ENCODE measurements at regions not wholly inside any gene's neighbourhood (a gene's known extent, or its start where the extent isn't known, plus 50 kb on each side); places are given as distances from the start of the nearest gene placed in this dataset.
"Not testable (repeated sequence)": the region's sequence is repeated elsewhere in the genome, so short reads cannot be mapped to it uniquely, and the experiment has no call there.

DNA sequence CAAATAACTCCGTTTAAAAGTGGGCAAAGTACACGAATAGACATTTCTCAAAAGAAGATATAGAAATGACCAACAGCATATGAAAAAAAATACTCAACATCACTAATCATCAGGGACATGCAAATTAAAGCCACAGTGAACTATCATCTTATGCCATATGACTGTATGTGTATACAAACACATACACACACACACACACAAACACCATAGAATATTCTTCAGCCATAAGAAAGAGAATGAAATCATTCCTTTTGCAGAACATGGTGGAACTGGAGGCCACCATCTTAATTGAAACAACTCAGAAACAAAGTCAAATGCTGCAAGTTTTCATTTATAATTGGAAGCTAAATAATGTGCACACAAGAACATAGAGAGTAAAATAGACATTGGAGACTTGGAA lies 1019.4 kb downstream of the KCNMA1 start:
- peaks cover 3% of the 10 kb centered on the region for H3K9me3 ChIP-seq (ENCODE audit: control insufficient read depth, insufficient read depth, low read length)
- no peak for DNase-seq
- no peaks in the 10 kb centered on the region for H3K36me3 ChIP-seq (ENCODE audit: control insufficient read depth, insufficient read depth, low read length)
- Mint-ChIP-seq H3K4me3 (no peak overlapping the region), H3K36me3 (no peaks in the 10 kb centered on the region), H3K27me3 (ENCODE audit: low read depth in 2 of 2) (no peaks in the 10 kb centered on the region), H3K9me3 (peaks cover 5 to 6% of the 10 kb centered on the region in 2 donors), H3K4me1 (no peaks in the 10 kb centered on the region), H3K27ac (no peak overlapping the region)
- H3K4me3 ChIP-seq (ENCODE audit: low read length): no peak overlapping the region
- H3K27me3 ChIP-seq (ENCODE audit: control insufficient read depth, insufficient read depth, low read length): no peaks in the 10 kb centered on the region
- TF ChIP-seq, protein P1, sequence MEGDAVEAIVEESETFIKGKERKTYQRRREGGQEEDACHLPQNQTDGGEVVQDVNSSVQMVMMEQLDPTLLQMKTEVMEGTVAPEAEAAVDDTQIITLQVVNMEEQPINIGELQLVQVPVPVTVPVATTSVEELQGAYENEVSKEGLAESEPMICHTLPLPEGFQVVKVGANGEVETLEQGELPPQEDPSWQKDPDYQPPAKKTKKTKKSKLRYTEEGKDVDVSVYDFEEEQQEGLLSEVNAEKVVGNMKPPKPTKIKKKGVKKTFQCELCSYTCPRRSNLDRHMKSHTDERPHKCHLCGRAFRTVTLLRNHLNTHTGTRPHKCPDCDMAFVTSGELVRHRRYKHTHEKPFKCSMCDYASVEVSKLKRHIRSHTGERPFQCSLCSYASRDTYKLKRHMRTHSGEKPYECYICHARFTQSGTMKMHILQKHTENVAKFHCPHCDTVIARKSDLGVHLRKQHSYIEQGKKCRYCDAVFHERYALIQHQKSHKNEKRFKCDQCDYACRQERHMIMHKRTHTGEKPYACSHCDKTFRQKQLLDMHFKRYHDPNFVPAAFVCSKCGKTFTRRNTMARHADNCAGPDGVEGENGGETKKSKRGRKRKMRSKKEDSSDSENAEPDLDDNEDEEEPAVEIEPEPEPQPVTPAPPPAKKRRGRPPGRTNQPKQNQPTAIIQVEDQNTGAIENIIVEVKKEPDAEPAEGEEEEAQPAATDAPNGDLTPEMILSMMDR (IDR thresholded peaks at IDR 0.05): no peak
- no peak for ATAC-seq
- WGBS (ENCODE audit: insufficient coverage): 100% methylated on average over 2 of the region's 2 CpGs
- H3K27ac ChIP-seq (ENCODE audit: low read length): no peak overlapping the region
- intact Hi-C loops (cut with micrococcal nuclease): no loop called here
- no peaks in the 10 kb centered on the region for H3K4me1 ChIP-seq (ENCODE audit: control insufficient read depth, insufficient read depth, low read length)

DNA sequence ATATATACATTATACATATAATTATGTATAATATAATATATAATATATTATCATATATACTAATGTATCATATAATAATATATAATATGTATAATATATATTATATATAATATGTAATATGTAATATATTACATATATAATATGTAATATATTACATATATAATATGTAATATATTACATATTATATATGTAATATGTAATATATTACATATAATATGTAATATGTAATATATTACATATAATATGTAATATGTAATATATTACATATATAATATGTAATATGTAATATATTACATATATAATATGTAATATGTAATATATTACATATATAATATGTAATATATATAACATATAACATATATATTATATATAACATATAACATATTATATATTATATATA lies 1020.9 kb downstream of the KCNMA1 start:
- H3K27ac ChIP-seq (ENCODE audit: low read length); H3K4me1 Mint-ChIP-seq; H3K4me3 ChIP-seq (ENCODE audit: low read length); H3K9me3 ChIP-seq (ENCODE audit: control insufficient read depth, insufficient read depth, low read length); ATAC-seq; H3K36me3 ChIP-seq (ENCODE audit: control insufficient read depth, insufficient read depth, low read length); H3K4me1 ChIP-seq (ENCODE audit: control insufficient read depth, insufficient read depth, low read length); DNase-seq; H3K27ac Mint-ChIP-seq; intact Hi-C loops (cut with micrococcal nuclease); H3K36me3 Mint-ChIP-seq; H3K27me3 ChIP-seq (ENCODE audit: control insufficient read depth, insufficient read depth, low read length); H3K4me3 Mint-ChIP-seq; H3K9me3 Mint-ChIP-seq; H3K27me3 Mint-ChIP-seq (ENCODE audit: low read depth in 2 of 2): not testable (repeated sequence)

DNA sequence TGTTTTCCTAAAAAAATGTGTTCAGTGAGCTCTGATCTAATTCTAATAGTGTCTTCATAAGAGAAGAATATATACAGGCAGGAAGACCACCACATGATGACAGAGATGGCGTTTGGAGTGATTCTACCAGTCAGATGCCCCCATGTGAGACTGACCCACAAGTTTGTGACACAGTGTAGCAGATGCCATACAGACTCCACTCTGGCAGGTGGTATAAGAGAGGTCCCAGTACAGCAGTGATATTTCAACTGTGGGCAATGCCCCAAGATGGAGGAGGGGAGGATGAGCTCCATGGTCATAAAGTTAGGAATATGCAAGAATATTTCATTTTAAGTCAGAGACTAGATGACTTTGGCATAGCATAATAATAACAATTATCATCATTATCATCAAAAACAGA lies 1022.6 kb downstream of the KCNMA1 start:
- H3K27ac ChIP-seq (ENCODE audit: low read length): no peak overlapping the region
- intact Hi-C loops (cut with micrococcal nuclease): no loop called here
- no peaks in the 10 kb centered on the region for H3K36me3 Mint-ChIP-seq
- TF ChIP-seq, protein P1 (IDR thresholded peaks at IDR 0.05): no peak
- no peak overlapping the region for H3K27ac Mint-ChIP-seq
- H3K36me3 ChIP-seq (ENCODE audit: control insufficient read depth, insufficient read depth, low read length): no peaks in the 10 kb centered on the region
- no peak for ATAC-seq
- DNase-seq: no peak
- peaks cover 0 to 5% of the 10 kb centered on the region in 2 donors for H3K9me3 Mint-ChIP-seq
- H3K27me3 ChIP-seq (ENCODE audit: control insufficient read depth, insufficient read depth, low read length): no peaks in the 10 kb centered on the region
- H3K4me3 ChIP-seq (ENCODE audit: low read length): no peak overlapping the region
- no peaks in the 10 kb centered on the region for H3K4me1 Mint-ChIP-seq
- no peaks in the 10 kb centered on the region for H3K4me1 ChIP-seq (ENCODE audit: control insufficient read depth, insufficient read depth, low read length)
- no peaks in the 10 kb centered on the region for H3K27me3 Mint-ChIP-seq (ENCODE audit: low read depth in 2 of 2)
- no peak overlapping the region for H3K4me3 Mint-ChIP-seq
- peaks cover 3% of the 10 kb centered on the region for H3K9me3 ChIP-seq (ENCODE audit: control insufficient read depth, insufficient read depth, low read length)
- WGBS (ENCODE audit: insufficient coverage): 75% methylated on average over 1 of the region's 1 CpG
